GM12872 (cell line): ENCODE measurements at regions not wholly inside any gene's neighbourhood (a gene's known extent, or its start where the extent isn't known, plus 50 kb on each side); places are given as distances from the start of the nearest gene placed in this dataset.

ENCODE experiments used
- TF ChIP-seq, protein P1 (sequence below): IDR thresholded peaks from 3 replicates; pipeline ENCODE4 v1.5.1; 2011; ENCODE audit warnings: low read depth, mild to moderate bottlenecking, low read length, moderate library complexity; ENCODE audit not compliant: insufficient read depth

DNA sequence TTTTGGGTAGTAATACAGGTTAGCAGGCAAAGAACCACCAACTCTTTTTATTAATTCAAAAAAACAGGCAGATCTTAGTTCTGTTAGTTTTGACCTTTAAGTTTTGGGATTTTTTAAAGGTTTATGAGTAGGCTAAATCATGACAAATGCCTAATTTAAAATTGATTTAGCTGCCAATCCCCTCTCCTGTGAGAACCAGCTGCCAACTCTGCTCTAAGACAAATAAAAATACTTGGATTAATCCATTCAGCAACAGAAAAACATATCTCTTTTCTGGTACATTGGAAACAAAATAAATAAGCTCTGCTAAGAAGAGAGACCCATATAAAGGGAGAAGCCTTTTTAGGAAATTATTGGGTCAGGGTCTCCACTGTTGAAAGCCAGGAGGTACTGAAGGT is 160.8 kb downstream of the NTMT2 start:
- TF ChIP-seq, protein P1, sequence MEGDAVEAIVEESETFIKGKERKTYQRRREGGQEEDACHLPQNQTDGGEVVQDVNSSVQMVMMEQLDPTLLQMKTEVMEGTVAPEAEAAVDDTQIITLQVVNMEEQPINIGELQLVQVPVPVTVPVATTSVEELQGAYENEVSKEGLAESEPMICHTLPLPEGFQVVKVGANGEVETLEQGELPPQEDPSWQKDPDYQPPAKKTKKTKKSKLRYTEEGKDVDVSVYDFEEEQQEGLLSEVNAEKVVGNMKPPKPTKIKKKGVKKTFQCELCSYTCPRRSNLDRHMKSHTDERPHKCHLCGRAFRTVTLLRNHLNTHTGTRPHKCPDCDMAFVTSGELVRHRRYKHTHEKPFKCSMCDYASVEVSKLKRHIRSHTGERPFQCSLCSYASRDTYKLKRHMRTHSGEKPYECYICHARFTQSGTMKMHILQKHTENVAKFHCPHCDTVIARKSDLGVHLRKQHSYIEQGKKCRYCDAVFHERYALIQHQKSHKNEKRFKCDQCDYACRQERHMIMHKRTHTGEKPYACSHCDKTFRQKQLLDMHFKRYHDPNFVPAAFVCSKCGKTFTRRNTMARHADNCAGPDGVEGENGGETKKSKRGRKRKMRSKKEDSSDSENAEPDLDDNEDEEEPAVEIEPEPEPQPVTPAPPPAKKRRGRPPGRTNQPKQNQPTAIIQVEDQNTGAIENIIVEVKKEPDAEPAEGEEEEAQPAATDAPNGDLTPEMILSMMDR: no peak

DNA sequence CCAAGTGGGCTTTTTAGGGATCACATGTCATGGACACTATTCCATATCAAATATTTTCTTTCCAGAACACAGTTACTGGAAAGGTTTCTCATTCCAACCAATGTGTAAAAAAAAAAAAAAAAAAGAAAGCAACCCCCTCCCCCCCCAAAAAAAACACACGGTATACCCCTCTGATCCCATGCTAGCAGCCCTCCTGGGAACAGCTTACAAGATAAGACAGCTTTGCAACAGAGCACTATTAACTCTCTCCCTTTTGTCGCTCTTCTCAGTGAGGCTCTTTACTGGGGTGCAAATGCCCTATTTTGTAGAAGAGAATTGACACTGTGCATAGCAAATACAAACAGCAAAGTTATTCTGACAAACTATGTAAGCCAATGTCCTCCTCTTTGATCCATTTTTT is 161.2 kb downstream of the NTMT2 start:
- TF ChIP-seq, protein P1: no peak

DNA sequence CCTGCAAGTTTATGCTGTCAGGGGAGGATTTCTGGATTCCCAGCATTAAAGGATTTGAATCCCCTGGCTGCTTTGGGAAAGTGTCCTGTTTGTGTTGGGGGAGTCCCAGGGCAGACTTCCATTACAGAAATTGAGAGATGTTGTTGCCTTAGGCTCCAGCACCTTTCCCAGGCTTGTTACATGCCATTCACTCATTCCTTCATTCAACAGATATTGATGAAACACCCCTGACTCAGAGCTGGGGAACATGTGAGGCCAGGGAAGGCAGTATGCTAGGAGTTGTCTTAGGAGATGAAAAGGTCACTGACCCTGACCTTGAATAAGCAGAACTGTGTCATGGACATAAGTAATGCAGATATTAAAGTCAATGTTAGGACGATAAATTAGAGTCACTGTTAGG is 161.7 kb downstream of the NTMT2 start:
- TF ChIP-seq, protein P1: no peak

DNA sequence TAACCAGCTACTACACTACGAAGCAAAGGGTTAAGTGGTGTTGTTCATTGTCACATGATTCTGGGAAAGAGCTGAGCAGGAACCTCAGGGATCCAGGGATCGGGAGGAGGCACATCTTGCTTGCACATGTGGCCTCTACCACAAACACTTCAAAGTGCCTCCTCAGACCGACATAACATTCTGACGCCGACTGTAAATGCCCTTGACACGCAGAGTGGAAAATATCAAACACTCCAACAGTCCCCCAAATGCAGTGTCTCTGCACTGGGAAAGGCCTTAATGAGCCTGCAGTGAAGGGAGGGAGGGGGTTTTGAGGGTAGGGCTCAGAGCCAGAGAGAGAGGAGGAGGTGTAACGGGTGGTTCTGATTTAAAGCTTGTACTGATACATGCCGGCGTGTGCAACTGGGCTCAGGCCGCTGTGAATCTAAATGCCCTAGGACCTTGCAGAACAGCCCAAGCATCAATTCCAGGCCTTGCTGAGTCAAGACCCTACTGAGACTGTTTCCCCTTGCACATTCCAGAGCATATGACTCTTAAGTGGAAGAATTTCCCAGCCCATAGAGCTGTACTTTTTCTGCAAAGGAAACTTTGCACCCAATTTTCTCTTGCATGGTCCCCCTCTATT is 163.7 kb downstream of the NTMT2 start:
- TF ChIP-seq, protein P1: no peak

DNA sequence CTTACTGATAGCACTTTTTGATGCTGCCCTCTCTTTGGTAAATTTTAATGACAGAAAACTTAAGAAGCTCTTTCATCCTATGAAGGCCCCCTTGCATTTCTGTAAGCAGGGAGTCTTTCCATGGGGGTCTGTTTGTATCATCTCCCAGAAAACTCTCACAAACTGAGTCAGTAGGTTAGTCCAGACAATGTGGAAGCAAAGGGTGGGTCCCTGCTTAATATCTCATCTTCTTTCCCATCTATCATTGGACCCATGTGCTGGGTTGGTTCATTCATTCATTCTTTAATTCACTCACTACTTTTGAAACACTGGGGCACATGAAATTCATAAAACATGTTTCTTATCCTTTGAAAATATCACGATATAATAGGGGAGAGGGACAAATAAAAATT is 164.3 kb downstream of the NTMT2 start:
- TF ChIP-seq, protein P1: no peak

DNA sequence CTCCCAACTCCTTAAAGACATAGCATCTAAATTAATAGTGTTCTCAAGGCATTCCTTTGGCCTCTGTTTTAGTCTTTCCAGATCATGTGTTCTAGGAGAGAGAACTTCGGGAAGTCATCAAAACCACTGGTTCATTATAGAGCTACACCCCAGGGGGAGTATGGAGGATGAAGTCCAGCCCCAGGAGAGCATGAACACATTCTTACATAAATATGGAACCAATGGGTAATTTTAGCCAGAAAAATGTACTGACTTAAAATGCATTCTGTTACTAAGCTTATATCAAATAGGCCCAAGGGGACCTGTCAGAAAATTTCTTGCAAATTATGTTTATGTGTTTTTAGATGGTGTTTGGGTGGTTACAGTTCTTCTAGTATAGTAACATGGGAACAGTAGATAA is 165.2 kb downstream of the NTMT2 start:
- TF ChIP-seq, protein P1: no peak

DNA sequence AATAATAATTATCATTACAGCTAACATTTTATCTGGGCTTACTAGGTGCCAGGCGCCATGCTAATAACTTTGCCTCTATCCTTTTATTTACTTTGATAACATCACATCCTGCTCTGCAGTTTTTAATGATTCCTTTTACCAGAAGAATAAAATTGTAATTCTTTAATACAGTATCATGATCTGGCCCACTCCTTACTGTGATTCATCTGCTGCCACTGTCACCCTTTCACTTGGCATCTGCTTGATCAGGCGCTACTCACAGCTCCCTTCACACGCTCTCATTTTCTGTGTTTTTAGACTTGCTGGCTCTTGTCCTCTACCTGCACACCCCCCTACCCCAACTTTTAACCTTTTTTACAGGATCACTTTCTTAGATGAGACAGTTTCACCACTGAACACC is 167.5 kb downstream of the NTMT2 start:
- TF ChIP-seq, protein P1: no peak
